ENCODE measurements at regions not wholly inside any gene's neighbourhood (a gene's known extent, or its start where the extent isn't known, plus 50 kb on each side); places are given as distances from the start of the nearest gene placed in this dataset.

- H3K36me3 ChIP-seq (ENCODE audit: low read depth), result no peaks in the 10 kb centered on the region
- TF ChIP-seq, protein P1, sequence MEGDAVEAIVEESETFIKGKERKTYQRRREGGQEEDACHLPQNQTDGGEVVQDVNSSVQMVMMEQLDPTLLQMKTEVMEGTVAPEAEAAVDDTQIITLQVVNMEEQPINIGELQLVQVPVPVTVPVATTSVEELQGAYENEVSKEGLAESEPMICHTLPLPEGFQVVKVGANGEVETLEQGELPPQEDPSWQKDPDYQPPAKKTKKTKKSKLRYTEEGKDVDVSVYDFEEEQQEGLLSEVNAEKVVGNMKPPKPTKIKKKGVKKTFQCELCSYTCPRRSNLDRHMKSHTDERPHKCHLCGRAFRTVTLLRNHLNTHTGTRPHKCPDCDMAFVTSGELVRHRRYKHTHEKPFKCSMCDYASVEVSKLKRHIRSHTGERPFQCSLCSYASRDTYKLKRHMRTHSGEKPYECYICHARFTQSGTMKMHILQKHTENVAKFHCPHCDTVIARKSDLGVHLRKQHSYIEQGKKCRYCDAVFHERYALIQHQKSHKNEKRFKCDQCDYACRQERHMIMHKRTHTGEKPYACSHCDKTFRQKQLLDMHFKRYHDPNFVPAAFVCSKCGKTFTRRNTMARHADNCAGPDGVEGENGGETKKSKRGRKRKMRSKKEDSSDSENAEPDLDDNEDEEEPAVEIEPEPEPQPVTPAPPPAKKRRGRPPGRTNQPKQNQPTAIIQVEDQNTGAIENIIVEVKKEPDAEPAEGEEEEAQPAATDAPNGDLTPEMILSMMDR (IDR thresholded peaks at IDR 0.05; ENCODE audit: poor library complexity, severe bottlenecking), result no peak
- no peaks in the 10 kb centered on the region for H3K9me3 ChIP-seq (ENCODE audit: severe bottlenecking)
- H3K4me3 ChIP-seq (ENCODE audit: severe bottlenecking), result no peak overlapping the region
- no peak for DNase-seq (ENCODE audit: low spot score)
- H3K27me3 ChIP-seq (ENCODE audit: insufficient read depth, poor library complexity, severe bottlenecking), result no peaks in the 10 kb centered on the region
- ATAC-seq (ENCODE audit: low read depth), result no peak
- H3K4me1 ChIP-seq (ENCODE audit: insufficient read depth, poor library complexity, severe bottlenecking), result no peaks in the 10 kb centered on the region
- H3K27ac ChIP-seq (ENCODE audit: poor library complexity, severe bottlenecking), result no peak overlapping the region
Observed at GRCh38 chr10:8969853-8970252, 915.4 kb downstream of the GATA3 start.

DNA sequence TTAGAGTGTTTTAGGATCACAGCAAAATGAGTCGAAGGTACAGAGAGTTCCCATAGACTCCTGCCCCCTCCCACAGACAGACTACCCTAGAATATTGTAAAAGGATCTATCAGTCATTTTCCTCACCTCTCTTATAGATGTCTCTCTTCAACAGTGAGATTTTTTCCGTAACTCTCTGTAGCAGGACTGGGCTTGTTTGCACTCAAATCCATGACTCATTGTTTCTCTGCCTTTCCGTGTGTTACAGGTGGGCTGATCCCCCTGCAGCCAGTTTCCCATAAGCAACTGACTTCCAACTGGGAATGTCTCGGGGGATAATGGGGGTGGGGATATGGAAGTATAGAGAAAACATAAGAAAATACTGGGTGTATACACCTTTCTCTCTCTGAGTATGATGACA is 921.0 kb downstream of the GATA3 start:
- DNase-seq (ENCODE audit: low spot score), result no peak
- H3K36me3 ChIP-seq (ENCODE audit: low read depth), result no peaks in the 10 kb centered on the region
- no peak overlapping the region for H3K4me3 ChIP-seq (ENCODE audit: severe bottlenecking)

GRCh38 chr10:8978100-8978499 is 923.6 kb downstream of the GATA3 start:
- no peaks in the 10 kb centered on the region for H3K36me3 ChIP-seq (ENCODE audit: low read depth)
- ATAC-seq (ENCODE audit: low read depth) (peak; percentile 63; the same call in 2 of the 3 replicates), DNase-seq (ENCODE audit: low spot score) (no peak)
- no peak overlapping the region for H3K4me3 ChIP-seq (ENCODE audit: severe bottlenecking)
- no peaks in the 10 kb centered on the region for H3K27me3 ChIP-seq (ENCODE audit: insufficient read depth, poor library complexity, severe bottlenecking)
- TF ChIP-seq, protein P1 (IDR thresholded peaks at IDR 0.05; ENCODE audit: poor library complexity, severe bottlenecking), result no peak
- H3K9me3 ChIP-seq (ENCODE audit: severe bottlenecking), result no peaks in the 10 kb centered on the region
- H3K4me1 ChIP-seq (ENCODE audit: insufficient read depth, poor library complexity, severe bottlenecking), result peaks cover 6% of the 10 kb centered on the region
- H3K27ac ChIP-seq (ENCODE audit: poor library complexity, severe bottlenecking), result no peak overlapping the region

More for the DNA sequence above, 921.0 kb downstream of the GATA3 start:
- peak; percentile 73 for ATAC-seq (ENCODE audit: low read depth)
- H3K27ac ChIP-seq (ENCODE audit: poor library complexity, severe bottlenecking), result no peak overlapping the region
- peaks cover 6% of the 10 kb centered on the region for H3K4me1 ChIP-seq (ENCODE audit: insufficient read depth, poor library complexity, severe bottlenecking)
- TF ChIP-seq, protein P1 (IDR thresholded peaks at IDR 0.05; ENCODE audit: poor library complexity, severe bottlenecking), result no peak
- no peaks in the 10 kb centered on the region for H3K27me3 ChIP-seq (ENCODE audit: insufficient read depth, poor library complexity, severe bottlenecking)
- no peaks in the 10 kb centered on the region for H3K9me3 ChIP-seq (ENCODE audit: severe bottlenecking)

DNA sequence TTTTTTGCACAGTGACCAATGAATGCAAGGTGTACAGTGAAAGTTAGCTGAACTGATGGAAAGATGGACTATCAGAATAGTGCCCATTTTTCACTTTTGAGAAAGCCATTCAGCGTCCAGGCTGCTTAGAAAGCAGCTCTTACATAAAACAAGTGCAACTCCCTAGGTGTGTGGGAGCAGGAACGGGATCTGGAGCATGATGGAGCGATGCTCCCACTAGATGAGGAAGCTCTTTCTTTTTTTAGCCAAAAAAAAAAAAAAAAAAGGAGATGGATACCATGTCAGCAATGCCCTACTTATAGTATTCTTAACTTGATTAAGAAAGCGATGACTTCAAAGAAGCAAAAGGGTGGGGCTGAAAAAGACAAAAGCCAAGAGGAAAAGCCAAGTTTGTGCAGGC is 925.5 kb downstream of the GATA3 start:
- no peaks in the 10 kb centered on the region for H3K36me3 ChIP-seq (ENCODE audit: low read depth)
- H3K4me1 ChIP-seq (ENCODE audit: insufficient read depth, poor library complexity, severe bottlenecking), result peaks cover 6% of the 10 kb centered on the region
- TF ChIP-seq, protein P1 (IDR thresholded peaks at IDR 0.05; ENCODE audit: poor library complexity, severe bottlenecking), result no peak
- ATAC-seq (ENCODE audit: low read depth) (no peak), DNase-seq (ENCODE audit: low spot score) (no peak)
- no peak overlapping the region for H3K4me3 ChIP-seq (ENCODE audit: severe bottlenecking)
- no peak overlapping the region for H3K27ac ChIP-seq (ENCODE audit: poor library complexity, severe bottlenecking)
- H3K27me3 ChIP-seq (ENCODE audit: insufficient read depth, poor library complexity, severe bottlenecking), result no peaks in the 10 kb centered on the region
- H3K9me3 ChIP-seq (ENCODE audit: severe bottlenecking), result no peaks in the 10 kb centered on the region

DNA sequence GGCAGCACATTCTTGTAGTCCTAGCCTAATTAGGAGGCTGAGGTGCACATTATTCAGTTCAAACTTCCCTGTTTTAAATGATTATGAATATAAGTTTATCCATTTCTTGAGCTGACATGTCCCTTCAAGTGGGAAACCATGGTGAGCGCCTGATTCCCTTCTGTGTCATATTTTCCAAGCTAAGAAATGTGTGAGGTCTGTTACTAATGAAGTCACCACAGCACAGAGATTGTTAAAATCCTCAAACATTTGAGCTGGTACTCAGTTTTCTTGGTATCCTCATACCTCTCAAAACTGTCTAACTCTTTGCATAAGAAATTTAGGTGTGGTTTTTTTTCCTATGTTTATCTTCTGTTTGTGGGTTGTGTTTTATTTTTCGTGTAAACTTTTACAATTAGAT is 926.8 kb downstream of the GATA3 start:
- Histone ChIP-seq H3K27me3 (ENCODE audit: insufficient read depth, poor library complexity, severe bottlenecking) (no peaks in the 10 kb centered on the region), H3K27ac (ENCODE audit: poor library complexity, severe bottlenecking) (no peak overlapping the region), H3K36me3 (ENCODE audit: low read depth) (no peaks in the 10 kb centered on the region), H3K9me3 (ENCODE audit: severe bottlenecking) (no peaks in the 10 kb centered on the region), H3K4me3 (ENCODE audit: severe bottlenecking) (no peak overlapping the region), H3K4me1 (ENCODE audit: insufficient read depth, poor library complexity, severe bottlenecking) (no peaks in the 10 kb centered on the region)
- DNase-seq (ENCODE audit: low spot score) (no peak), ATAC-seq (ENCODE audit: low read depth) (no peak)
- TF ChIP-seq, protein P1 (IDR thresholded peaks at IDR 0.05; ENCODE audit: poor library complexity, severe bottlenecking), result no peak

Data from RWPE2 (cell line).